ENCODE measurements at regions not wholly inside any gene's neighbourhood (a gene's known extent, or its start where the extent isn't known, plus 50 kb on each side); places are given as distances from the start of the nearest gene placed in this dataset.

DNA sequence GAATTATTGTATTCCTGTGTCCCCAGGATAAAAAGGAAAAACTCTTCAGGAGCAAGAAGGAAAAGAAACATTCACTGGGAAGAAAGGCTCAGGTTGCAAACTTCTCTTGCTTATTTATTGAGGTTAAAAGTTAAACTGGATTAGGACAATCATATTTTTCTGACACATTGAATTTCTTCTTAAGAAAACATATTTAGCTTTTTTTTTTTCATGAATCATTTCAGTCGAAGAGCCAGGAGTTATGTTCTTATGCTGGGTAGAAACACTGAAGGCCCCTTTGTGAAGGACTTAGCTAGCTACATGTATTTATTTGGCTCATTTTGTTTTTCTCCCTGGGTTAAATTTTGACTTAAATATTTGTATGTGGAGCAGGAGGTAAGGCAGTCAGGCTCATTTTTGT, 434.0 kb downstream of the KLF5 start:
- no peak for DNase-seq

DNA sequence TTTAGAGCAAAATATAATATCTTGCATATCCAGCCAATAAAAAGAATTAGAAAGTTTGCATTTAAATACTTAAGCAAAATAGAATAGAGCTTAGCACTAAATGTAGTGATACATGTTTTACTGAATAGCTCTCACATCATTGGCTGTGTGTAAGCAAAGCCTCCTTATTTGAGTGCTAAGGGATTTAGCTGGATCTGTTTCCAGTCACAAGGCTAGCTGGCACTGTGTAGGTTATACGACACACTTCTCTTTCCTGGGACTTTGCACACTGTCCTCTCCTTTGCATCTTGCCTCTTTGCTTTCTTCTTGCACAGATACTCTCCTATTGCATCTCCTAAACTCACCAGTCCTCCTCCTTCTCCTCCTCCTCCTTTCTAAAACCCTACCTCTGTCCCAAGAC, 423.8 kb downstream of the KLF5 start:
- DNase-seq, result no peak

DNA sequence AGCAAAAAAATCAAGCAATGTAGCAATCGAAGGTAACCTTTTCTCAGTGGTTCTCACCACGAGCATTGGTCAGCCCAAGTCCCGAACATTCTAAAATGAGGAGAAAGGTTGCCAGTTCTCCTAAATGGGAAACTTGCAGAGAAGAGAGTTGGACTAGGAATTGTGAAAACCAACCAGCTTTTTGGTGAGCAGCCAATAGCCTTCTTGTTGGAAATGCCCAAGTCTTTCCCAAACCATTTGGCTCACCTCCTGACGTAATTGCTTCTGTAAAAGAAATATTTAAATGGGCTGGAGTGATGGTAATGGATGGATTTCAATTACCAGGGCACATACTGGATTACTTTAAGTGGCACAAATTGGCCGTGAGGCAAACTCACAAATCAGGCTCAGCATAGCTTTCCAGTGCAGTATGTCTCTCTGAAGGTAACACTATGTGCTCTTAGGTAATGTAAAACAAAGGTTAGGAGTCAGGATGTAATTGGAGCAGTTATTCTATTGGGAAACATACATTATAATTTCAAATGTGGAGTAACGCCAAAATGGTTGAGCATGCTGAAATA, 423.2 kb downstream of the KLF5 start:
- no peak for DNase-seq

DNA sequence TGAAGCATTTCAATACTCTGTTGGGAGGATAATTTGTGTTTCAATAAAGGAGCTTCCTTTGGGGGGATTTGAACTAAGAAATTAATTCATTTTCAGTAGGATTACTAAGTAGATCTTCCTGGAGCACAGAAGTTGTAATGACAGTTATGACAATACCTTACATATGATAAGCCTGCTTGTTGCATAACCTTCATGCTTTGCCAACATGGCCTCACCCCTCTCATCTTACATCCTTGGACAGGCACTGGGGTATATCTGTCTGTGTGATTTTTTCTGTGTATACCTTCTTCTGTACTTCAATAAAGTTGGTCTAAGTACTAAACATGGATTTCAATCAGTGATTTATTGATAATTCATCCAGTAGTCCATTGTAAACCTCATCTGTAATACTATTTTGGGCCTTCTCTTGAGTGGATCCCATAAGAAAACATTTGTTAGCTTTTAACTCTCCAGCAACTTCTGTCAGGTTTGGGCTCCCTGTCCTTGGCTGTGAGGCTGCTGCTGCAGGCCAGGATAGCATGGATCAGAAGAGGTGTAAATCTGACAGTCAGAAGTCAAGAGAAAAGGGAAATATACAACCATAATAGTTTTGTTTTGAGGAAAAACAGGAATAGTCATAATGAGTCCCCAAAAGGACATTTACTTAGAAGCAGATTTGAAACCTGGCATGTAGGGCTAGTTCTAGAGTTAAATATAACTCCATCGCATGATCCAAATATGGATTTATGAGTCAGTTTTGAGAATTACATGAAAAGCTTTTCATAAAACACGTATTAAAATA, 422.2 kb downstream of the KLF5 start:
- no peak for DNase-seq

DNA sequence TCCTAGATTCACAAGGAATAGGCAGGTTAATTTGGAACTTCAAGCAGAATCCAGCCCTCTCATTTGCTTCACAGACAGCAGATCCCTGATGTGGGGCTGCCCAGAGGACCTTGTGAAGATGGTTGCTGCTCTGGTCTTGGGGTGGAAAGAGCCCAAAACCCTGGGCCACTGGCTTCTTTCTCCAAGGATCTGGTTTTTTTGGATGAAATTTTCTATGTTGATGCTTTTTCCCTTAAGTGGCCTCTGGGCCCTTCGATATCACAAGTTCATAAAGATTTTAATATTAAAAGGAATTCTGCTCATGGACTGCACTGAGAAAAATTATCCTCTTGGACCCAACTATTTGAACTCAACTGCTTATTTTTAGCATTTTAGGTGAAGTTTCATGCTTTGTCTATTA, 421.1 kb downstream of the KLF5 start:
- no peak for DNase-seq

- no peak for DNase-seq
Measured at GRCh38 chr13:73479351-73479750, 420.5 kb downstream of the KLF5 start.

- DNase-seq, result no peak
Measured at GRCh38 chr13:73477441-73477840, 418.6 kb downstream of the KLF5 start.

DNA sequence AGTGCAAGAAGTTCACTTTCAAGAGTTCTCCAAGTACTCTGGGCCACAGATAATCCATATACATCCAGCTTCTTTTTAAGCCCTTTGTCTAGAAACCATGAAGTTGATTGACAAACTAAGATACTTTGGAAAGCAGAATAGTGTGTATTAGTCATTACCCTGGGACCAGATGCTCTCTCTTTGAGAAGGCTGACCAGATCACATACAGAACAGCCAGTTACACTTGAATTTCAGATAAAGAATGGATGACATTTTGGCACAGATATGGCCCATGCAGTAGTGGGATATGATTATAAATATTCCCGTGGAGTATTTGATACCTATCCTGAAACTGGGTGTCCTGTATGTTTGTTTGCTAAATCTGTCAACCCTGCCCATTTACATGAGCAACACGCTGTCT, 414.2 kb downstream of the KLF5 start:
- DNase-seq, result no peak

DNA sequence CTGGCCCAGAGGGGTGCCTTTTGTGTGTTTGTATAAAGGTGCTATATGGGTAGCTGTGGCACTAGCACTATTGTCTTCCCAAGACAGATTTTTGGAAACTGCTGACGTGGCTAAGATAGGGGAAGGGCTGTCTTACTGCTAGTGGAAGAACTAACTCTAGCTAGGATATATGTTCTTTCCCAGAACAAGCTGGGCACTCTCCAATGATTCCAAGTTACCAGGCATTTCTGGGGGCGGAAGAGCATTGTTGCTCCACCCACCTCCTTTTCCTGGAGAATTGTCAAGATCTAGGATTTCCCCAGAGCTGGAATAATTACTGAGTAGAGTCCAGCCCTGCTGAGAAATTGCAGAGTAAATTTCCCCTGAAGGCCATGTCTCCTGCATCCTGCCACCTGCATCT, 408.3 kb downstream of the KLF5 start:
- no peak for DNase-seq

- DNase-seq, result no peak
Measured at GRCh38 chr13:73466561-73466960, 407.8 kb downstream of the KLF5 start.

GRCh38 chr13:73465617-73465971, 406.8 kb downstream of the KLF5 start:
- no peak for DNase-seq

GRCh38 chr13:73464758-73465616, 406.2 kb downstream of the KLF5 start:
- no peak for DNase-seq

DNA sequence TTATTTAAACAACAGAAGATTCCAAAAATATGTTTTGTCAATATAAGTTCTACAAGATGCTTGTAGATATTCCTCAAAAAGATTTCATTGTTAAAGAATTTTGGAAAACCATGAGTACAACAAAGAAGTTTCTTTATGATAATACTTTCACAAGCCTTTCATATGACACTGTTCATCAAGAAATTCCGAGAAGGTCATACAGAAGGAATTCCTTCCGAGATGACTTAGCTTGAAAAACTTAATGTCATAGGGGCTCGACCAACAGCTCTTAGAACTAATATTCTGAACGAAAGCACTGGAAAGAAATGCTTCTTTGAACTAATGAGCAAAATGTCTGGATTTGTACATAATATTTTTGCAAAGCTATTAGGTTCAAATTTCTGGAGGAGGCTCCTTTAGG, 403.4 kb downstream of the KLF5 start:
- DNase-seq, result no peak

DNA sequence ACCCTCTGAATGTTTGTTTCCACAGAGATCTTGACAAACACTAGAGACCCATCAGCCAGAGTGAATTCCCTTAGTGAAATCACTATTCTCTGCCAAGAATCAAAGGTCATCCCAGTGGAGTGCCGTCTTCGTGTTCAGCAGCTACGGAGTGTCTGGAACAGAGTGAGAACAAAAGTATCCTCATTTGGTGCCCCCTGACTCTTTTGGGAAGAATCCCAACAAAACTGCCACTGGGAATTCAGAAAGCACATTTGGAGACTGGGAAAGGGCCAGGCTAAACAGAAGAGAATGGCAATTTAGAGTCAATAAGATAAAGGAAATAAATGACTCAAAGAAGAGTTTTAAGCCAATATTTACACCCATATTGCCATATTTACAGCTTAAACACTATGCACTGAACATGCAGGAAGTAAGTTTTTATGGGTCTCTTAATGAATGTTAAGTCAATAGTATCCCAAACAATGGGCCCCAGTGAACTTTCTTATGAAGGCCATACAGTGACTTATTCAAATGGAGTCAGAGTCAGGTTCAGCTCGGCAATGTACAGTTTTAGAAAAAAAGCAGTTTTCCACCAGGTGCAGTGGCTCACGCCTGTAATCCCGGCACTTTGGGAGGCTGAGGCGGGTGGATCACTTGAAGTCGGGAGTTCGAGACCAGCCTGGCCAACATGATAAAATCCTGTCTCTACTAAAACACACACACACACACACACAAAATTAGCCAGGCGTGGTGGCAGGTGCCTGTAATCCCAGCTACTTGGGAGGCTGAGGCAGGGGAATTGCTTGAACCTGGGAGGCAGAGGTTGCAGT, 392.6 kb downstream of the KLF5 start:
- no peak for DNase-seq

DNA sequence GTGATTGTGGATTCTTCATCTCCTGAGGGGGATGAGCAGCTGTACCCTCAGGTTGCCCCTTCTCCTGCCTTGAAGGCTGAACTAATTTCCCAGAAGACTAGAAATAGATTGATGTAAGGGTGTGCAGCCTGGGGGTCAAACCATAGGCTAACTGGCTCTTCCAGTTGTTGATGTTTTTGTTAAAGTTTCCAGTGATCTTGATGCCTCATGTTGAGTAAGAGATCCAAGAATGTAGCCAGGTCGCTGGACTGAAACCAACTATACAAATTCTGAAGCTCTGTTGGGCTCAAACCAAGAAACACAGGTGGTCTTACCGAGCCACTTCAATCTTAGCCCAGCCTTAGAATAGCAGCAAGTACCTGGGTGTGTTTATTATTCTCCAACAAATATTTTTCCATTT, 391.8 kb downstream of the KLF5 start:
- DNase-seq, result no peak

DNA sequence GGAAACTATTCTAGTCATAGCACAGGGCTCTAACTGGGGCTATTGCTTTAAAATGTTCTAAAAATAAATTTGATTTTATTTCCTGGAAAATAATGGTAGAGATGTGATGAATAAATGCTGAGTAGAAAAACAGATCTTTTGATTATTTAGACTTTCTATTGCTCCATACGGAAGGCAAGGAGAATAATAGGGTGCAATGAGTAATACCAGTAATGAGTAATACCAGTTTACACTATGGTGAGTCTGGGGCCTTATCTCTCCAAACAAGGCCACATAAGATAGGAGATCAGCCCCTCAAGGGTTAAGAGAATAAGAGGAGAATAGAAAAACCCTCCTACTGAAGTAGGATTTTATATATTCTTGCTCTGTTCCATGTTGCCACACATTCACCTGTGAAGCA, 390.4 kb downstream of the KLF5 start:
- no peak for DNase-seq

GRCh38 chr13:73440296-73440895, 381.6 kb downstream of the KLF5 start:
- DNase-seq, result no peak

- no peak for DNase-seq
Measured at GRCh38 chr13:73433890-73434289, 375.1 kb downstream of the KLF5 start.

DNA sequence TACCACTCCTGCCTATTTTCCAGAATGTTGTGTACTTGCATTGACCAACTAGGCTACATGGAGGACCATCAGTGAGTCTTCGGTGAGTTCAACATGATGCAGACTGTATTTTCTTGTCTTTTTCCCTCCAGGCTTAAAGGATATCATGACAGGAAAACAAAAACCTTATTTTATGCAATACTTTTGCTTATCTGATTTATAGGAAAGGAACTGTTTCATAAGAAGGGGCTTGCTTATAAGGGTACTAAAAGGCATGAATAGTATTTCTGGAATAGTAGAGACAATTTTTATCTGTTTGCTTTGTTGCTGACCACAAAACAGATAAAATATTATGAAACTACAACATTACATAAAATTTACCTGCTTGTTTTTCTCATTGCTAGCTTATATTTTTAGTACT, 374.7 kb downstream of the KLF5 start:
- no peak for DNase-seq

- no peak for DNase-seq
Measured at GRCh38 chr13:73429701-73430100, 370.9 kb downstream of the KLF5 start.

DNA sequence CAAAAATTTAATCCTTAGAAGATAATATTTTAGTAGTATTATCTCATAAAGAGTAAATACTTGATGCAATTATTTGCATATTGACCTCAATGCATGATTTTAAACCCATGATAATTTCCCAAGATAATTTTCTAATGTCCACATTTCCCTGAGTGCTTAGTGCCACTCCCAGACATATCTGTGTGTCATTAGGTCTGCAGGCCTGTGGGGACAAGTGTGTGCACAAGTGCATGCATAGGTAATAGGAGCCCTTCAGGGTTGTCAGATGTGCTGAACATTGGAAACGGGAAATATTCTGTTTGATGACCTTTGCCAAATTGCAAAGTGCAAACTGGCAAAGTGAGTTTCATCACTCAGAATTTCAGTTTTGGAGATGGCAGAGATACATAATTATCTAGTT, 369.9 kb downstream of the KLF5 start:
- no peak for DNase-seq

- no peak for DNase-seq
Measured at GRCh38 chr13:73428137-73428536, 369.3 kb downstream of the KLF5 start.

- DNase-seq, result no peak
Measured at GRCh38 chr13:73422973-73423372, 364.2 kb downstream of the KLF5 start.

All from CD4-positive, alpha-beta T cell treated with Interleukin-6 for 4 hours (primary cell).